ENCODE measurements at regions not wholly inside any gene's neighbourhood (a gene's known extent, or its start where the extent isn't known, plus 50 kb on each side); places are given as distances from the start of the nearest gene placed in this dataset.

DNA sequence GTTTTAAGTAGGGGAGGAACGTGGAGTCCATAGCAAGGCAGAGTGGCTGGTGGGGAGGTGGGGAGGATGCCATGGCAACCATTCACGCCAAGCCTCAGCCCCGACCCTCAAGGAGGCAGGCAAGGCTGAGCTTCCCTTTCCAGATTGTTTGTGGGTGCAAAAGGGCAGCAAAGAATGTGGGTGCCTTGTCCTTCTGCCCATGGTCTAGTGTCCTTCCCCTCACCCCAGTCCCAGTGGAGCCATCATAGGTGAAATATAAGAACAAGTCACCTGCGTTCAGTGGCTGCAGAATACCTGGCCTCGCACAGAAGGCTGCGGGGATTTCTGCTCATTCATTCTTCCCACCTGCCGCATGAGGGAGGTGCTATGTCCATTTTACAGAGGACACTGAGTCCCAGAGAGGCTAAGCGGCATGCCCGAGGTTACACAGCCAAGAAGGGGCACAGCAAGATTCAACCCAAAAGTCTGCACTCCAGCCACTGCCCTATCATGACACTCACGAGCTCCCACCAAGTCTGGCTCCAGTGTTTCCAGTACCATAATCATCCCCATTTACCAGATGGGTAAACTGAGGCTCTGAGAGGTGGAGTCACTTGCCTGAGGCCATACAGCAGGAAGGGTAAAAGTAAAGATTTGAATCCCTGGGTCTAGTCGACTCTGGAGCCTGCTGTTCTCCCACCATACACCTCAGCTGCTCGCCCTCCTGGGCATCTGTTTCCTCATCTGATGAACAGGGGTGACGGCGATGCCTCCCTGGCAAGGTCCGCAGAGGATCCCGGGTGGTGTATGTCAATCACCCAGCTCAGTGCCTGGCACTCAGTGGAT is 100.8 kb downstream of the CEBPB start:
- no peak for TF ChIP-seq GATA3 (IDR thresholded peaks at IDR 0.05; ENCODE audit: low read depth, low read length)
- no peak for TF ChIP-seq GATA2 (IDR thresholded peaks at IDR 0.05; ENCODE audit: low read depth, low read length)
